C4-2B (cell line): ENCODE measurements at regions not wholly inside any gene's neighbourhood (a gene's known extent, or its start where the extent isn't known, plus 50 kb on each side); places are given as distances from the start of the nearest gene placed in this dataset.

ENCODE experiments used
- CTCF ChIP-seq: fragments of 450-650 bp; conservative IDR thresholded peaks from 2 replicates; pipeline ENCODE4 v1.5.1; 2017; ENCODE audit warnings: mild to moderate bottlenecking
- ZFX ChIP-seq: fragments of 450-650 bp; IDR thresholded peaks from 2 replicates; pipeline ENCODE4 v1.6.1; 2017

GRCh38 chr11:120001178-120002090, 136.5 kb downstream of the TRIM29 start:
- TF ChIP-seq CTCF = no peak
- TF ChIP-seq ZFX = no peak
